KMS-11 (cell line): ENCODE measurements at regions not wholly inside any gene's neighbourhood (a gene's known extent, or its start where the extent isn't known, plus 50 kb on each side); places are given as distances from the start of the nearest gene placed in this dataset.

Experiments
- H2AFZ ChIP-seq: fragments of 200-600 bp; sonication (generic); 2 replicates; pipeline ENCODE4 v1.6.1; 2016; ENCODE audit warnings: antibody characterized with exemption, mixed run types, low read depth
- H3K27ac ChIP-seq: fragments of 200-600 bp; sonication (generic); 2 replicates; pipeline ENCODE4 v1.6.1; 2016; ENCODE audit warnings: mild to moderate bottlenecking, mixed run types
- H3K27me3 ChIP-seq: fragments of 200-600 bp; sonication (generic); 2 replicates; pipeline ENCODE4 v1.6.1; 2017; ENCODE audit warnings: mild to moderate bottlenecking, low read depth, mixed run types, moderate library complexity; ENCODE audit not compliant: insufficient read depth
- H3K36me3 ChIP-seq: fragments of 200-600 bp; sonication (generic); 2 replicates; pipeline ENCODE4 v1.6.1; 2017; ENCODE audit warnings: mild to moderate bottlenecking, mixed run types; ENCODE audit not compliant: insufficient read depth
- H3K4me1 ChIP-seq: fragments of 200-600 bp; sonication (generic); 2 replicates; pipeline ENCODE4 v1.6.1; 2016; ENCODE audit warnings: mild to moderate bottlenecking, low read depth, mixed run types; ENCODE audit not compliant: poor library complexity, severe bottlenecking
- H3K4me2 ChIP-seq: fragments of 200-600 bp; sonication (generic); 2 replicates; pipeline ENCODE4 v1.7.0; 2016; ENCODE audit warnings: mild to moderate bottlenecking, mixed run types
- H3K4me3 ChIP-seq: fragments of 200-600 bp; sonication (generic); IDR thresholded peaks from 2 replicates; pipeline ENCODE4 v1.6.1; 2017; ENCODE audit warnings: low read depth, low read length, mixed read lengths; ENCODE audit not compliant: insufficient read depth
- H3K79me2 ChIP-seq: fragments of 200-600 bp; sonication (generic); 2 replicates; pipeline ENCODE4 v1.6.1; 2016; ENCODE audit warnings: low read depth, mixed run types; ENCODE audit not compliant: insufficient read depth
- H3K9ac ChIP-seq: fragments of 200-600 bp; sonication (generic); 2 replicates; pipeline ENCODE4 v1.6.1; 2016; ENCODE audit warnings: mild to moderate bottlenecking, mixed run types
- H4K20me1 ChIP-seq: fragments of 200-600 bp; sonication (generic); 2 replicates; pipeline ENCODE4 v1.6.1; 2016; ENCODE audit warnings: mild to moderate bottlenecking, mixed run types; ENCODE audit not compliant: insufficient read depth
- TF ChIP-seq, protein P1 (sequence below): fragments of 200-600 bp; sonication (generic); conservative IDR thresholded peaks from 2 replicates; pipeline ENCODE4 v1.6.1; 2017; ENCODE audit warnings: low read depth, mild to moderate bottlenecking, antibody characterized with exemption, low read length, moderate library complexity, mixed read lengths

DNA sequence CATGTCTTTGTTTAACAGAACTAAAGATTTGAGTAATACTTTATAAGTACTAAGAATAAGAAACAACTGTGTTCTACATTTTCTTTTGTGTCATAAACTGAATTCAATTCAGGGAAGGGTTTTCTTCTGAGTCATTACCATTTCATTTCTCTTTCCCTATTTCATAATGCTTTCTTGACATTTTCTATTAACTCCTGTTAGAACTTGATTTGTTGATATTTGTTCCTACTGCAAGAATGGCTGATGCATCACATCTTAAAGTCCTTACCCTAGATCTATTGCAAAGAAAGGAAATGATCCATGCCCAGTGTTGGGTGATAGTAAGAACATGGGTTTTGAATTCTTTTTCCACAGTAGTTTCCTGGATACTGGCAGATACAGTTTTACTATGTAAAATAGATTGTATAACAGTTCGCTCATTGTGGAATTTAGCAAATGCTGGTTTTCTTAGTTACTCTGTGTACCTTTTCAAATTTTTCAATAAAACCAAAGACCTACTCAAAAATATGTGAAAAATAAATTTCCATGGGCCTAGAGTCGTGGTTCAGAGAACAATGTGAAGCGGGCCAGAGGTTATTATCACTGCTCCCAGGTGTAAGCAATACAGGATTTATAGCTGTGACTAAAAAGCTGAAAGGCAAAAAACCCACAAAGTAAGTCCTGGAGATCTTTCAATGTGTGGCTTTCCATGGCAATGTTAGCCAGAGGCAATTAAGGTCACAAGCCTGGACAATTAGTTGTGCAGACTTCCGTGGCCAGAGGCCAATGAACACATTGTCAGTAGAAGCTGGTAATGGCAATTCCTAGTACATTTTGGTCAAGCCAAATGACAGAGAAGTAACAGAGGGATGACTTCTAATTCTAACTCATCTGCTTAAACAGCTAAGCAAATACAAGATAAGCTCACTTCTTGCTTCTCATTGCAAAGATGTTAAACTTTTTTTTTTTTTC is 127.3 kb upstream of the FAT4 start:
- H3K9ac ChIP-seq: no peak overlapping the region
- TF ChIP-seq, protein P1, sequence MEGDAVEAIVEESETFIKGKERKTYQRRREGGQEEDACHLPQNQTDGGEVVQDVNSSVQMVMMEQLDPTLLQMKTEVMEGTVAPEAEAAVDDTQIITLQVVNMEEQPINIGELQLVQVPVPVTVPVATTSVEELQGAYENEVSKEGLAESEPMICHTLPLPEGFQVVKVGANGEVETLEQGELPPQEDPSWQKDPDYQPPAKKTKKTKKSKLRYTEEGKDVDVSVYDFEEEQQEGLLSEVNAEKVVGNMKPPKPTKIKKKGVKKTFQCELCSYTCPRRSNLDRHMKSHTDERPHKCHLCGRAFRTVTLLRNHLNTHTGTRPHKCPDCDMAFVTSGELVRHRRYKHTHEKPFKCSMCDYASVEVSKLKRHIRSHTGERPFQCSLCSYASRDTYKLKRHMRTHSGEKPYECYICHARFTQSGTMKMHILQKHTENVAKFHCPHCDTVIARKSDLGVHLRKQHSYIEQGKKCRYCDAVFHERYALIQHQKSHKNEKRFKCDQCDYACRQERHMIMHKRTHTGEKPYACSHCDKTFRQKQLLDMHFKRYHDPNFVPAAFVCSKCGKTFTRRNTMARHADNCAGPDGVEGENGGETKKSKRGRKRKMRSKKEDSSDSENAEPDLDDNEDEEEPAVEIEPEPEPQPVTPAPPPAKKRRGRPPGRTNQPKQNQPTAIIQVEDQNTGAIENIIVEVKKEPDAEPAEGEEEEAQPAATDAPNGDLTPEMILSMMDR: no peak
- H2AFZ ChIP-seq: no peak overlapping the region
- H3K79me2 ChIP-seq: no peaks in the 10 kb centered on the region
- no peaks in the 10 kb centered on the region for H3K36me3 ChIP-seq
- no peak overlapping the region for H3K4me2 ChIP-seq
- H3K4me3 ChIP-seq: no peak overlapping the region
- H4K20me1 ChIP-seq: no peaks in the 10 kb centered on the region
- no peak overlapping the region for H3K27ac ChIP-seq
- no peaks in the 10 kb centered on the region for H3K27me3 ChIP-seq
- no peaks in the 10 kb centered on the region for H3K4me1 ChIP-seq

DNA sequence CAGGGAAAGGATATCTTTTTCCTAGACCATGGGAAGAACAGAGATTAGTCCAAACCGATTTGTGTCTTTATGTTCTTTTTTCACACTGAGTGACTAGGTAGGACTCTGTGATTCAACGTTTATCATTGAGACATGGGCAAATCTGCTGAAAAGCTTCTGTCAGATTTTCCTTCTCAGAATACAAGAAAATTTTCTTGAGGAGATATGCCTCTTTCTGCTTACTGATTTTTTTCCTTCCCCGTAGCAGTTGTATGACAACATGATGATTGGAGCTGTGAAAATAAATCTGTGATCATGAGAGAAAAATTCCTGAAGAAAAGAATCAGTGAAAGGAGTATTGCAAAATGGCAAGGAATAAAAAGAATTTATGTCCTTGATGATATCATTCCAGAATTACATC is 130.6 kb upstream of the FAT4 start:
- Histone ChIP-seq H3K4me1 (no peaks in the 10 kb centered on the region), H3K4me3 (no peak overlapping the region), H3K79me2 (no peaks in the 10 kb centered on the region), H2AFZ (no peak overlapping the region), H4K20me1 (no peaks in the 10 kb centered on the region), H3K27me3 (no peaks in the 10 kb centered on the region), H3K36me3 (no peaks in the 10 kb centered on the region), H3K9ac (no peak overlapping the region), H3K4me2 (no peak overlapping the region), H3K27ac (no peak overlapping the region)
- TF ChIP-seq, protein P1: no peak

- no peaks in the 10 kb centered on the region for H3K4me1 ChIP-seq
- no peak overlapping the region for H2AFZ ChIP-seq
- H3K27me3 ChIP-seq: no peaks in the 10 kb centered on the region
- H3K27ac ChIP-seq: no peak overlapping the region
- H3K36me3 ChIP-seq: no peaks in the 10 kb centered on the region
- no peak overlapping the region for H3K9ac ChIP-seq
- H3K4me3 ChIP-seq: no peak overlapping the region
- no peaks in the 10 kb centered on the region for H3K79me2 ChIP-seq
- H4K20me1 ChIP-seq: no peaks in the 10 kb centered on the region
- H3K4me2 ChIP-seq: no peak overlapping the region
- TF ChIP-seq, protein P1: no peak
Observed at GRCh38 chr4:125181804-125182203, 133.0 kb upstream of the FAT4 start.

DNA sequence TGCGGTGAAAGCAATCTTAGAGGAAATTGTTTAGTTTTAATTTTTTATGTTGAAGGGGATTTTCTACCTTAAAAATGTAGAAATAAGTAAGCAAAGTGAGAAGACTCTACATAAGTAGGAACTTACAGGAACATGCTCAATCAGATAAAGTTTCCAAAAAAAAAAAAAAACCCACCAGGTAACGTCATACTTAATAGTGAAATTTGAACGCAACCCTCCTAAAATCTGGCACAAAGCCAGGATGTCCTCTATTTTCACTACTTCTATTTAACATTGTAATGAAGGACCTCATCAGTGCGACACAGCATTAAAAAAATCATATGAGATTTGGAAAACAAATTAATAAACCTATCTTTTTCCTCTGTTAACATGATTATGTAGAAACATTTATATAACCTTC is 135.0 kb upstream of the FAT4 start:
- Histone ChIP-seq H3K36me3 (no peaks in the 10 kb centered on the region), H3K79me2 (no peaks in the 10 kb centered on the region), H3K27ac (no peak overlapping the region), H3K4me3 (no peak overlapping the region), H3K27me3 (no peaks in the 10 kb centered on the region), H3K4me2 (no peak overlapping the region), H4K20me1 (no peaks in the 10 kb centered on the region), H3K4me1 (no peaks in the 10 kb centered on the region), H2AFZ (no peak overlapping the region), H3K9ac (no peak overlapping the region)
- TF ChIP-seq, protein P1: no peak
